ENCODE measurements at regions not wholly inside any gene's neighbourhood (a gene's known extent, or its start where the extent isn't known, plus 50 kb on each side); places are given as distances from the start of the nearest gene placed in this dataset.

- no peak overlapping the region for H3K56ac ChIP-seq (ENCODE audit: insufficient read length, low read depth, low read length)
- no peak overlapping the region for H3K14ac ChIP-seq (ENCODE audit: insufficient read depth, low read length)
- H2BK120ac ChIP-seq (ENCODE audit: low read depth, low read length, poor library complexity, severe bottlenecking), result no peak overlapping the region
- DNase-seq, result no peak
- no peak overlapping the region for H3K27ac ChIP-seq (ENCODE audit: insufficient read length, low read depth, low read length)
- H3K27me3 ChIP-seq (ENCODE audit: insufficient read depth, low read length), result no peaks in the 10 kb centered on the region
- H4K8ac ChIP-seq (replicated peaks; ENCODE audit: insufficient read length, low read depth, low read length), result no peak overlapping the region
- H3T11ph ChIP-seq (ENCODE audit: low read length), result no peak overlapping the region
- H2BK15ac ChIP-seq (ENCODE audit: low read depth, low read length), result no peak overlapping the region
- no peaks in the 10 kb centered on the region for H3K9me3 ChIP-seq (ENCODE audit: control insufficient read depth, low read depth, low read length)
- H3K23ac ChIP-seq (ENCODE audit: insufficient read length, low read depth, low read length), result no peak overlapping the region
- no peak overlapping the region for H3K27ac Mint-ChIP-seq
- H2BK5ac ChIP-seq (ENCODE audit: insufficient read length, low read length), result no peak overlapping the region
- no peak overlapping the region for H4K5ac ChIP-seq (ENCODE audit: insufficient read length, low read depth, low read length)
- no peak overlapping the region for H2BK20ac ChIP-seq (ENCODE audit: low read depth, low read length, poor library complexity, severe bottlenecking)
- H3K18ac ChIP-seq (ENCODE audit: insufficient read length, low read depth, low read length), result no peak overlapping the region
- no peak overlapping the region for H3K4ac ChIP-seq (ENCODE audit: low read depth, low read length)
- no peaks in the 10 kb centered on the region for H4K20me1 ChIP-seq (ENCODE audit: control insufficient read depth, insufficient read depth, insufficient read length)
- H3K27me3 Mint-ChIP-seq (ENCODE audit: low read depth), result no peaks in the 10 kb centered on the region
- 100% methylated on average over 1 of the region's 2 CpGs for WGBS (ENCODE audit: extremely low coverage, insufficient read length, low lambda C conversion rate)
- H3K23me2 ChIP-seq (ENCODE audit: insufficient read length, low read depth, low read length, poor library complexity, severe bottlenecking), result no peaks in the 10 kb centered on the region
- no peaks in the 10 kb centered on the region for H3K4me1 ChIP-seq (ENCODE audit: insufficient read depth, low read length)
- no peaks in the 10 kb centered on the region for H3K36me3 Mint-ChIP-seq (ENCODE audit: insufficient read depth in 1 of 3, low read depth in 3 of 3)
- no peaks in the 10 kb centered on the region for H3K79me1 ChIP-seq (ENCODE audit: insufficient read depth, low read depth, low read length, poor library complexity, severe bottlenecking)
- no peak overlapping the region for H3K9ac ChIP-seq (ENCODE audit: extremely low read depth, insufficient read length, low read length)
- no peak overlapping the region for H2AK5ac ChIP-seq (ENCODE audit: insufficient read length, low read length)
- H3K9me3 Mint-ChIP-seq, result no peaks in the 10 kb centered on the region
- TF ChIP-seq CTCF (conservative IDR thresholded peaks at IDR 0.05), result no peak
- no peak overlapping the region for H4K91ac ChIP-seq (ENCODE audit: insufficient read length, low read depth, low read length)
- no peak overlapping the region for H2AFZ ChIP-seq (ENCODE audit: low read length)
- H3K4me3 Mint-ChIP-seq, result no peak overlapping the region
- no peaks in the 10 kb centered on the region for H3K79me2 ChIP-seq (ENCODE audit: insufficient read depth, low read length)
- H3K4me2 ChIP-seq (ENCODE audit: insufficient read depth, insufficient read length, low read length), result no peak overlapping the region
- H2BK12ac ChIP-seq (ENCODE audit: insufficient read length, low read depth, low read length), result no peak overlapping the region
- no peaks in the 10 kb centered on the region for H3K4me1 Mint-ChIP-seq
Observed at GRCh38 chr14:41549282-41549681, 57.4 kb upstream of the LRFN5 start.
